SK-MEL-5 (cell line): ENCODE measurements at regions not wholly inside any gene's neighbourhood (a gene's known extent, or its start where the extent isn't known, plus 50 kb on each side); places are given as distances from the start of the nearest gene placed in this dataset.

Source experiments
- DNase-seq: peaks from one replicate; pipeline ENCODE4 v3.0.0-alpha.2; 2016; ENCODE audit warnings: low read depth, low spot score
- in situ Hi-C: cut with HindIII; loops from 2 replicates; pipeline ENCODE4 v1.10.0; 2016; ENCODE audit warnings: low sequenced_read_pairs, high pct_unique_total_duplicates, low pct_unique_long_range_greater_than_20kb

GRCh38 chr18:39007031-39007902, 1441.7 kb upstream of the CELF4 start:
- no peak for DNase-seq
- in situ Hi-C loops = no loop called here

DNA sequence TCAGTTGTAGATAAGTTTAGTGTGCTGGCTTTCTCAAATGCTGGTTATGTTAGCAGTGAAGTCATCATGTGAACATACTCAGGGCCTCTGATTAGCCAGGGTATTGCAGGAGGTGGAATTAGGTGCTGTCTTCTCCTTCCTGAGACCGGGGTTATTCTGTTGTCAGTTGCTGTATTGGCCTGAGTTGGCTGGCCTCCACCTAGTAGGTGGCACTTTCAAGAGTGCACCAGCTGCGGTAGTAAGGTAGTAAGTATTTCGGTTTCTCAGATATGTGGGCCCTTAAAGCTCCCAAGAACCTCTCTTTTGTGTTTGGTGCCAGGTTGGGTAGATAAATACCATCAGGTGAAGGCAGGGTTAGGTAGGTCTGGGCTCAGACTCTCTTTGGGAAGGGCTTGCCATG, 1430.5 kb upstream of the CELF4 start:
- in situ Hi-C loops = no loop called here
- no peak for DNase-seq

DNA sequence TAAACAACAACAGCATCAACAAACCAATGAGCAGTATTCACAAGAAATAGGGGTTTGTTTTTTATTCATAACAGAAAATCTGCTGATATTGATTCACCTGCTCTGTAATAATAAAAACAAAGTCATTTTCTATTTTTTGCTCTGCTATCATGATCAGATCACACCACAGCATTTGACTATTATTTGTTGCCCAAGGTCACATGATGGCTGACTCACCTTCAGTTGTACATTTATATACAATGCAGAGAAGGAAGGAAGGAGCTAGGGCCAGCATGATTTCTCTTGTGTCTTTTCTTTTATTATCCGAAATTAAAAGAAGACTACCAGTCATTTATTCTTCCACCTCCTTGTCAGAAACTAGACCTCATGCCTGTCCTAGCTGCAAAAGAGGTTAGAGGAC, 1427.7 kb upstream of the CELF4 start:
- no peak for DNase-seq
- in situ Hi-C loops = no loop called here

GRCh38 chr18:38984968-38985367, 1419.4 kb upstream of the CELF4 start:
- no peak for DNase-seq
- in situ Hi-C loops = no loop called here

DNA sequence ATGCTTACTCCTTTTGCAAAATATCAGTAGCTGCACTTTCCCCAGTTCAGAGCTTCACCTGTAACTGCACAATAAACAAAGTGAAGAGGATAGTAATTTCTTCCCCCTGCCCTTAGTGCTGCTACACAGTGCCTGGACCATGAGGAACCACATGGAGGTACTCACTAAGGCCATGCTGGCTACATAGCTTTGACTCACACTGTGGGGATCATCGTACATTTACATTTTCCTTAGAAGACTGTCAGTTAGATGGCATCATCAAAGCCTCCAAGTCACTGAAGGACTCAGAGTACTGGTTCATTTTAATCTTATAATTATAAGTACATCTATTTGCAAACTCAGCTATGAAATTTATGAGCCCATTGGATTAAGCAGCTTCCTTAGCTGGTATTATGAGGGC, 1416.5 kb upstream of the CELF4 start:
- in situ Hi-C loops = no loop called here

GRCh38 chr18:38981389-38981788, 1415.8 kb upstream of the CELF4 start:
- in situ Hi-C loops = no loop called here
- no peak for DNase-seq

More for the DNA sequence above, 1416.5 kb upstream of the CELF4 start:
- DNase-seq = no peak

DNA sequence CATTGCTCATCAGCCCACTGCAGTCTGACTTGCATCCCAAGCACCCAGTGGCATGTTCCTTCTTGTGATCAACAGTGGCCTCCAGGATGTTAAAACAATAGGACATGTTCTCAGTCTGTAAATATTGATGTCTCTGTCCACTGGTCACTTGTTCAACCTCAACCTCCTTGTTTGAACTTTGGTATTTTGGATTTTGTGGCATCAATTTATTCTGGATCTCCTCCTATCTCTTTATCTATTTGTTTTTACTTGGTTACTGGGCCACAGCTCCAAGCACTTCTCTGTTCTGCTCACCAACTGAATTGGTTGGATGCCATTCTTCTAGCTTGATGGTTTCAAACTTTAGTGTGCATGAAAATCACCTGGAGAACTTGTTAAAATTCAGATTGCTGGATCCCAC, 1414.8 kb upstream of the CELF4 start:
- DNase-seq = no peak
- in situ Hi-C loops = no loop called here

DNA sequence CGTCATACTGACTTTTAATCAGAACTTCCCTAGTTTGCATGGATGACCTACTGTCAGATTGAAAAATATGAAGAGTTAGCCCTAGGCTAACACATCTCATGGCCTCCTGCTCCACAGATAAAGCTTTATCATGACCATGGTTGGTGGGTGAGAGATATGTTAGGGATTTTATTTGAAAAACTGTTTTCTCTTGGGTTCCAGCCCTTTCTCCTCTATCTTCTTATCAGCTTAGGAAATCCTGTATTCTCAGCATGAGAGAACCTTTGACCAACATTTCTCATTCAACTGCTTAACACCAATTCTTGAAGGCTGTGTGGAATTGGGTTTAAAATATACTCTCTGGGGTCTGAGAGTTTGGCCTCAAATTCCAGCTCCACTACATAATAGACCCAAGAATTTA, 1407.0 kb upstream of the CELF4 start:
- DNase-seq = no peak
- in situ Hi-C loops = no loop called here

GRCh38 chr18:38971881-38972280, 1406.3 kb upstream of the CELF4 start:
- in situ Hi-C loops = no loop called here
- no peak for DNase-seq

DNA sequence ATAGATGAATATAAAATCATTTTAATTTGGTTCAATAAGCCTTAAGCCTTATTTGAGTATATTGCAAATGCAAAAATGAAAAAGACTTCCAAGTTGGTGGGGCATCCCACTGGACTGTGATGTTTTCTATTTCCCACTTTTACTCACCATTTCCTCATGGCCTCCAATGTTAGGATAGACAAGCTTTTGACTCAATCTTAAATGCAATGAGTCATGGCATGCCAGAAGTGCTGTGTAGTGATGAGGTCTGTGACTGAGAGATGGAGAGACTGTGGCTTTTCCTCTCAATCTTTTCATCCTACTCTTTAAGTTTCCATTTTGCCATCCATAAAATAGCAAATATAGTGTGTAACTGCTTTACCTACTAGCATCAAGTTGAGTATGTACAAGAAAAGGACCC, 1401.2 kb upstream of the CELF4 start:
- in situ Hi-C loops = no loop called here
- no peak for DNase-seq

DNA sequence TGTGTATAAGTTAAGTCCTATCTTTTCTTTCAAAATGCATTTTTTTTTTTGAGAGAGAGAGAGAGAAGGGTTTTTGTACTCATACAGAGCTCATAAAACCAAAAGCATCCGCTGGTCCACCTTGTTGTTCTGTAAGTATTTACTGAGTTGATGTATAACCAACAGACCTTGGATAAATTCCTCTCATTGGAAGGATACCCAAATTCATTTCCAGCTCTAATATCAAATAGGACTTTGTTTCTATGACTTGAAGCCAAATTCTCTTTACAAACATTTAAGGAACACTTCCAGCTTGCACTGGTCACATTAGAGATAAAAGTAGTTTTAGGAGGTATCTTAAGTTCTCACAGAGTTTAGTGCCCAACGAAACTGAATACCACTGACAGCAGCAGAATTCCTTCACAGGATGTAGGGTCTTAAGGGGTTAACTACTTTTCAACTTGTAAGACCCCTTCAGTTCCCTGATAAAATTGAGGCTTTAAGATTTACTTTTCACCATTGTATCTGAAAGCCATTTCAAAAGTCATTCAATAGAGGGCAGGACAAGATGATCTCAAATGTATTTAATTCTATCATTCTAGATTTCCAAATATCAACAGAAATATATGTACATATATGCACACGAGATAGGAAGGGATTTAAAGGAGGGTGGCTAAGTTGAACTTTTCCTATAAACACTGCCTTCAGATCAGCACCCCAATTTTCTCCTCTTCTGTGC, 1398.5 kb upstream of the CELF4 start:
- in situ Hi-C loops = no loop called here

GRCh38 chr18:38961880-38962279, 1396.3 kb upstream of the CELF4 start:
- in situ Hi-C loops = no loop called here
- DNase-seq = no peak

More for the DNA sequence above, 1398.5 kb upstream of the CELF4 start:
- no peak for DNase-seq

- in situ Hi-C loops = no loop called here
- no peak for DNase-seq
Measured at GRCh38 chr18:38957736-38958135, 1392.1 kb upstream of the CELF4 start.

DNA sequence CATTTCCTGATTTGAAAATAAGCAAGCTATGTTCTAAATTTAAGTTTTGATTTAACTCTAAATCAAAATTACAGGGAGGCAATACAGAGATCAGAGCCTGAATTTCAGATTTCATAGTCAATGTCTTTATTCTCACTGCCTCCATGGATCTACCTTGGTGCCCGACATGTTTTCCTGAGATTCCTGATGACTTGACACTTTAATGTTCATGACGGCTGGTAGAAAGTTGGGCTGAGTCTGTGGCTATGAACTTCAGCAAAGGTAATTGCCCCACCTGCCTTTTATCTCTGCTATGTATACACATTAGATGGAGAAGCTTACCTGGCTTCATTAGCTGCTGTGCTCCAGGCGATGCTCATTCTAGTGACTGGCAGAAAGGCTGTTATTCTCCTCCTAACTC, 1390.5 kb upstream of the CELF4 start:
- no peak for DNase-seq
- in situ Hi-C loops = no loop called here

GRCh38 chr18:38951633-38952032, 1386.0 kb upstream of the CELF4 start:
- no peak for DNase-seq
- in situ Hi-C loops = no loop called here

GRCh38 chr18:38948436-38948835, 1382.8 kb upstream of the CELF4 start:
- in situ Hi-C loops = no loop called here
- no peak for DNase-seq

DNA sequence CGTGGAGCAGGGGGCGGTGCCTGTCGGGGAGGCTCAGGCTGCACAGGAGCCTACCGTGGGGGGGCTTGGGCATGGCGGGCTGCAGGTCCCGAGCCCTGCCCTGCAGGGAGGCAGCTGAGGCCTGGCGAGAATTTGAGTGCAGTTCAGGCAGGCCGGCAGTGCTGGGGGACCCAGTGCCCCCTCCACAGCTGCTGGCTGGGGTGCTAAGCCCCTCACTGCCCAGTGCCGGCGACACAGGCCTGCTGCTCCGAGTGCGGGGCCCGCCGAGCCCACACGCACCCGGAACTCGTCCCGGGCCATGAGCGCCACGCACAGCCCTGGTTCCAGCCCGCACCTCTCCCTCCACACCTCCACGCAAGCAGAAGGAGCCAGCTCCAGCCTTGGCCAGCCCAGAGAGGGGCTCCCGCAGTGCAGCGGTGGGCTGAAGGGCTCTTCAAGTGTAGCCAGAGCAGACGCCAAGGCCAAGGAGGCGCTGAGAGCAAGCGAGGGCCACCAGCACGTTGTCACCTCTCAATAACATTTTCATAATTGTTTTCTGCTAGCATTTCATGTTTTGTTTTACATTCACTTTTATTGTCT, 1378.9 kb upstream of the CELF4 start:
- in situ Hi-C loops = no loop called here
- no peak for DNase-seq

DNA sequence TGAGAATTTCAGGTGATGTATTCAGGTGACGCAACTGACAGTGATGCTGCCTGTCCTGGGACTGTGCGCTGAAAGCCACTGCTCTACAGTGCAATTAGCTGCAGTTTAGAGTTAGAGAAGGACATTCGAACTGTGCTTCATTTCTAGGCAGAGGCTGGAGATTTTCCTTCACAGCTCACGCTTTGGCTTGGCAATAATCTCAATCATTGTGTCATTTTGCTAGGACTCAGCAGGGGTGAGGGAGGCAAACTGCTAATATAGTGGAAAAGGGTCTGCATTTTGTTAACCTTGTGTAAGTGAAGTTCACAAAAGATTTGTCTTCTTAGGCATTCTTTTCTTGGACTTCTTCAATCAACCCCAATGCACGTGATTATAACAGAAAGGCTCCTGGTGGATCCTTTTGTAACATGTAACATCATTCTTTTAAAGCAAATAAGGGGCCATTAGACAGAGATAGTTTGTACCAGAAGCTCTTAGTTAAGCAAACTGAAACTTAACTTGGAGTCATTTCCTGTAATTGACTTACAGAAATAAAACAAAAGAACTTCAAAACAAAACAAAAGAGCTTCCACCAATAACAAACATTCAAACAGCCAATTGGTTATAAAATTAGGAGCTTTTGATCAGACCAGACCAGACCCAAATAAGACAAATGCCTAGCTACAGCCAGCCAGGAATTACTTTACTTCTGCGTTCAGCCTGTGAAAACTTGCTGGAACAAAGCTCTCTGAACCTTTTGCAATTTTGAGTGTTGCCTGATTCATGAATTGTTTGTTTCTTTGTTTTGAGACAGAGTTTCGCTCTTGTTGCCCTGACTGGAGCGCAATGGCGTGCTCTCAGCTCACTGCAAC, 1376.3 kb upstream of the CELF4 start:
- in situ Hi-C loops = no loop called here
- DNase-seq = no peak
